Forelimb muscle (tissue), 1 donor: ENCODE measurements at regions not wholly inside any gene's neighbourhood (a gene's known extent, or its start where the extent isn't known, plus 50 kb on each side); places are given as distances from the start of the nearest gene placed in this dataset.

Experiments used
- DNase-seq: peaks from one replicate; pipeline ENCODE4 v3.0.0-alpha.2; 2013; ENCODE audit warnings: low read depth

- no peak for DNase-seq
Observed at GRCh38 chr17:63132459-63132911, 166.4 kb downstream of the TANC2 start.

- DNase-seq, result no peak
Observed at GRCh38 chr17:63133491-63133890, 167.5 kb downstream of the TANC2 start.

GRCh38 chr17:63134867-63135266 is 168.8 kb downstream of the TANC2 start:
- DNase-seq, result no peak

GRCh38 chr17:63136369-63137012 is 170.5 kb downstream of the TANC2 start:
- DNase-seq, result no peak

- DNase-seq, result no peak
Observed at GRCh38 chr17:63137163-63137562, 171.1 kb downstream of the TANC2 start.

- no peak for DNase-seq
Observed at GRCh38 chr17:63138713-63139112, 172.7 kb downstream of the TANC2 start.

GRCh38 chr17:63139356-63139755 is 173.3 kb downstream of the TANC2 start:
- no peak for DNase-seq

- DNase-seq, result no peak
Observed at GRCh38 chr17:63140255-63140654, 174.2 kb downstream of the TANC2 start.

- DNase-seq, result no peak
Observed at GRCh38 chr17:63142836-63143235, 176.8 kb downstream of the TANC2 start.

GRCh38 chr17:63150490-63150889 is 184.5 kb downstream of the TANC2 start:
- no peak for DNase-seq

GRCh38 chr17:63150994-63151464 is 185.0 kb downstream of the TANC2 start:
- DNase-seq, result peak; percentile 57

GRCh38 chr17:63151941-63152523 is 186.0 kb downstream of the TANC2 start:
- peak; percentile 16 for DNase-seq

- no peak for DNase-seq
Observed at GRCh38 chr17:63153488-63153887, 187.5 kb downstream of the TANC2 start.

GRCh38 chr17:63154586-63155244 is 188.7 kb downstream of the TANC2 start:
- no peak for DNase-seq

- no peak for DNase-seq
Observed at GRCh38 chr17:63156986-63157385, 191.0 kb downstream of the TANC2 start.

- no peak for DNase-seq
Observed at GRCh38 chr17:63162406-63163157, 196.5 kb downstream of the TANC2 start.

- no peak for DNase-seq
Observed at GRCh38 chr17:63163158-63163520, 197.1 kb downstream of the TANC2 start.

GRCh38 chr17:63165400-63165799 is 199.4 kb downstream of the TANC2 start:
- no peak for DNase-seq

GRCh38 chr17:63170795-63171194 is 204.8 kb downstream of the TANC2 start:
- DNase-seq, result no peak

GRCh38 chr17:63171428-63172393 is 205.7 kb downstream of the TANC2 start:
- no peak for DNase-seq

- no peak for DNase-seq
Observed at GRCh38 chr17:63173450-63173849, 207.4 kb downstream of the TANC2 start.
